WERI-Rb-1 (cell line): ENCODE measurements at regions not wholly inside any gene's neighbourhood (a gene's known extent, or its start where the extent isn't known, plus 50 kb on each side); places are given as distances from the start of the nearest gene placed in this dataset.

Experiments
- DNase-seq: peaks from one replicate; pipeline ENCODE4 v3.0.0-alpha.2; 2020
- H3K27ac ChIP-seq: fragments of 250-450 bp; sonication (Bioruptor Pico); 2 replicates; pipeline ENCODE4 v1.5.1; 2020; ENCODE audit warnings: mild to moderate bottlenecking, moderate library complexity
- H3K27me3 ChIP-seq: fragments of 250-450 bp; sonication (Bioruptor Pico); 2 replicates; pipeline ENCODE4 v1.5.1; 2021; ENCODE audit warnings: mild to moderate bottlenecking, low read depth, moderate library complexity; ENCODE audit not compliant: insufficient read depth, severe bottlenecking
- H3K36me3 ChIP-seq: fragments of 250-450 bp; sonication (Bioruptor Pico); 2 replicates; pipeline ENCODE4 v1.5.1; 2020; ENCODE audit warnings: mild to moderate bottlenecking, moderate library complexity
- H3K4me3 ChIP-seq: 2 replicates; pipeline ENCODE4 v1.5.1; 2011; ENCODE audit warnings: low read depth, mild to moderate bottlenecking, control low read depth, low read length
- H3K9me3 ChIP-seq: fragments of 250-450 bp; sonication (Bioruptor Pico); 2 replicates; pipeline ENCODE4 v1.5.1; 2021; ENCODE audit warnings: mild to moderate bottlenecking, moderate library complexity; ENCODE audit not compliant: severe bottlenecking
- CTCF ChIP-seq: IDR thresholded peaks from 2 replicates; pipeline ENCODE4 v1.5.1; 2011; ENCODE audit warnings: low read depth, mild to moderate bottlenecking, control low read depth, inconsistent platforms, low read length

DNA sequence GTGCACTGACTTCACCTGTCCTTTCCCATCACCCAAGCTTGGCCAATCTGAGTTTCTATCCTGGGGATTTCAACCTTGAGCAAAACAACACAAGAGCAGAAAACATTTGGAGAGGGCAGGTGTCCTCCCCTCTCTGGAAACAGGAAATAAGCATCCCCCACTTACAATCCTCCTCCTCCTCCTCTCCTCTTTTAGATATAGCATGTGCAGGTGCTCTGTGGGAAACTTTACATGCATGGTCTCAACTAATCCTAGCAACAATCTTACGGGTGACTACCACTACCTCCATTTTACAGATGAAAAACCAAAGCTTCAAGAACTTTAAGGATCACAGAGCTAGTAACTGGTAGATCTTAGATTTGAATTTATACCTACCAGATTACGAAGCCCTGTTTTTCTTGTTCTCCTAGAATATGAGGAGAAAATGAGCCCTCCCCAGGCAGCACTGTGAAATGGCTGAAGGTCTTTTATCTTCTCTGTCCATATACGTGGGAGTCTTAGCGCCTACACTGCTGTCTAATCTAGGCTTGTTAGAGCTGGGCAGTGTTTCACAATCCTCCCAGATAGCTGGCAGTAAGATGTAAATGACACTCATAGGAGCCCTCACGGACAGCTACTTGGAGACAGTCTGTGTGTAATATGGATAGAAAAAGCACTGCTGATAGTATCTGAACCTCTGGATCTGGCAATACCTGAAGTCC lies 301.2 kb upstream of the PROK2 start:
- no peak for TF ChIP-seq CTCF
- no peak overlapping the region for H3K4me3 ChIP-seq
- DNase-seq, result no peak
- H3K9me3 ChIP-seq, result no peaks in the 10 kb centered on the region
- H3K27me3 ChIP-seq, result no peaks in the 10 kb centered on the region
- no peak overlapping the region for H3K27ac ChIP-seq
- no peaks in the 10 kb centered on the region for H3K36me3 ChIP-seq

DNA sequence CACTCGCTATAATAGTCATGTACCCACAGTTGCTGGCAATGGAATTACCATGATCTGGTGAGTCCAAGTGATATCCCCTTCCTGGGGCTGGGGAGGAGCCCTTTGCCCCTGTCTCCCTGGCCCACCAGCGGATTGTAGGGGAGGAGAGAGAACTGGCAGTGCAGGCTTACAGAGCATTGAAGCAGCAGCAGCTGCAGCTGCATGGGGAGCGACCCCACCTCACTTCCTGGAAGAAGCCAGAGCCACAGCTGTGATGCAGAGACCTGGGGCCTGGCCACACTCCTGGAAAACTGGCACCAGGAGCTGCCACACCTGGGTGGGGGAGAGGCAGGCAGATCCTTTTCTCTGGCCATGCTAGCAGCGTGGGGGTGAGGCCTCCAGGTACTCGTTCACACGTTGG lies 300.1 kb upstream of the PROK2 start:
- no peak for DNase-seq
- H3K27ac ChIP-seq, result no peak overlapping the region

DNA sequence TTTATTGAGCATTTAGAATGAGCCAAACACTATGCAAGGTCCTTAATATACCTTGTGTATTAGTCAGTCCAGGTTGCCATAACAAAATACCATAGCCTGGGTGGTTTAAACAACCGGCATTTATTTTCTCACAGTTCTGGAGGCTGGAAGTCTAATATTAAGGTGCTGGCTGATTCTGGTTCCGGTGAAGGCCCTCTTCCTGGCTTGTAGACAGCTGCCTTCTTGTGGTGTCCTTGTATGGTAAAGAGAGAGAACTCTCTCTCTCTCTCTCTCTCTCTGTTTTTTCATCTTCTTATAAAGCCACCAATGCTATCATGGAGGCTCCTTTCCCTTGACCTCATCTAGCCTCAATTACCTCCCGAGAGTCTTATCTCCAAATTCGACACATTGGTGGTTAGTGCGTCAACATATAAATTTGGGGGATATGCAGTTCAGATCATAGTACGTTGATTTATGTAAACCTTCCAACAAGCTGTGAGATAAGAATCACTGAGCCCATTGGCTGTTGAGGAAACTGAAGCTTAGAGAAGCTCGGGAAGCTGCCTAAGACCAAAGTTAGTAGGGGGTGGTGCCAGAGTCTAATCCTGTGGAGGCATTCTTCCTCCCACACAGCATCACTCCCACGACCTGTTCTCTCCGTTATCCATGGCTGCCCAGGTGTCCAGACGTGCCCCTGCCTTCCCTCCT lies 298.0 kb upstream of the PROK2 start:
- H3K27ac ChIP-seq, result no peak overlapping the region

More for the DNA sequence above, 300.1 kb upstream of the PROK2 start:
- Histone ChIP-seq H3K27me3 (no peaks in the 10 kb centered on the region), H3K4me3 (no peak overlapping the region), H3K36me3 (no peaks in the 10 kb centered on the region), H3K9me3 (no peaks in the 10 kb centered on the region)
- TF ChIP-seq CTCF, result no peak

GRCh38 chr3:72082186-72082715 lies 297.3 kb upstream of the PROK2 start:
- Histone ChIP-seq H3K9me3 (no peaks in the 10 kb centered on the region), H3K4me3 (no peak overlapping the region), H3K27ac (no peak overlapping the region), H3K36me3 (no peaks in the 10 kb centered on the region), H3K27me3 (no peaks in the 10 kb centered on the region)
- TF ChIP-seq CTCF, result no peak
- no peak for DNase-seq

More for the DNA sequence above, 298.0 kb upstream of the PROK2 start:
- TF ChIP-seq CTCF, result no peak
- no peaks in the 10 kb centered on the region for H3K27me3 ChIP-seq
- H3K36me3 ChIP-seq, result no peaks in the 10 kb centered on the region
- H3K9me3 ChIP-seq, result no peaks in the 10 kb centered on the region
- H3K4me3 ChIP-seq, result no peak overlapping the region
- DNase-seq, result no peak

GRCh38 chr3:72081471-72082185 lies 296.7 kb upstream of the PROK2 start:
- Histone ChIP-seq H3K4me3 (no peak overlapping the region), H3K27me3 (no peaks in the 10 kb centered on the region), H3K36me3 (no peaks in the 10 kb centered on the region), H3K9me3 (peaks cover under 1% of the 10 kb centered on the region), H3K27ac (no peak overlapping the region)
- TF ChIP-seq CTCF, result no peak
- no peak for DNase-seq
